Pancreas (tissue), 10 donors: ENCODE measurements at regions not wholly inside any gene's neighbourhood (a gene's known extent, or its start where the extent isn't known, plus 50 kb on each side); places are given as distances from the start of the nearest gene placed in this dataset.

ENCODE experiments used
- ATAC-seq, 4 donors: fragments of 200-7000 bp; cut with Tn5 transposase; one replicate each; pipeline versions ENCODE4 v1.8.0 to v1.9.1; 2020; ENCODE audit warnings: mild to moderate bottlenecking in 4 of 4, moderate library complexity in 4 of 4
- DNase-seq, 6 donors: peaks; one replicate each; pipeline ENCODE4 v3.0.0-alpha.2; 2020
- FAIRE-seq: peaks from 2 replicates; lab custom pipeline; 2012; peaks lifted over from hg19 to GRCh38; lab: Jason Lieb, UNC
- H3K27ac ChIP-seq, 4 donors: fragments of 200-600 bp; sonication (generic); 1 replicate in 3 of 4; 2 replicates in 1 of 4; pipeline versions ENCODE4 v1.5.0 to v1.8.0; 2020
- H3K27me3 ChIP-seq, 4 donors: fragments of 200-600 bp; one replicate each; pipeline ENCODE4 v1.8.0; 2021
- H3K36me3 ChIP-seq, 3 donors: fragments of 200-600 bp; sonication (generic) in 1 of 3; one replicate each; pipeline versions ENCODE4 v1.5.0 to v1.8.0; 2020 to 2021
- H3K4me1 ChIP-seq, 3 donors: fragments of 200-600 bp; one replicate each; pipeline ENCODE4 v1.8.0; 2021
- H3K4me3 ChIP-seq, 4 donors: fragments of 200-600 bp; sonication (generic) in 2 of 4; one replicate each; pipeline versions ENCODE4 v1.5.0 to v1.8.0; 2020 to 2021
- H3K9me3 ChIP-seq, 4 donors: fragments of 200-600 bp; one replicate each; pipeline ENCODE4 v1.8.0; 2021
- CTCF ChIP-seq, 4 donors: fragments of 200-600 bp; sonication (generic) in 3 of 4; IDR thresholded peaks; one replicate each; pipeline versions ENCODE4 v1.5.0 to v1.8.0; 2021; ENCODE audit warnings: antibody characterized with exemption in 4 of 4
- WGBS, 2 donors: extraction: QIAGEN DNeasy Blood & Tissue Kit; methylation state at CpG; one replicate each; pipeline ENCODE4 v1.1.7; 2013; 5-methylcytosine and 5-hydroxymethylcytosine counted together
- intact Hi-C, 3 donors: fragments of 100-400 bp; cut with DNase I; formaldehyde crosslinking; loops; one replicate each; pipeline versions ENCODE4 v1.11.1 to v1.14.2; 2022
- donor health status: healthy with polysubstance abuse.
- donor health status: DM: no; HTN: no; CAD: no; lungs with moderate emphysema.
- donor health status: DM: no; HTN: no; CAD: no.
- donor health status: control.
- donor health status: control.
- donor health status: Bipolar disorder and iron deficiency.
- donor health status: DM: yes; HTN: yes; CAD: no.
- donor health status: DM: no; HTN: no; CAD: no.
- donor health status: DM: no; HTN: no; CAD: no.
- donor health status: DM: yes; HTN: yes; CAD: no.

GRCh38 chr15:69838338-69838737 lies 259.4 kb downstream of the TLE3 start:
- intact Hi-C loops = no loop called here
- no peak overlapping the region for H3K27ac ChIP-seq
- no peaks in the 10 kb centered on the region for H3K9me3 ChIP-seq
- H3K4me1 ChIP-seq = peaks cover 0 to 6% (median 0%) of the 10 kb centered on the region in 3 donors
- TF ChIP-seq CTCF (IDR thresholded peaks at IDR 0.05) = no peak
- H3K36me3 ChIP-seq = no peaks in the 10 kb centered on the region
- DNase-seq = no peak
- no peak for FAIRE-seq
- H3K27me3 ChIP-seq = no peaks in the 10 kb centered on the region
- H3K4me3 ChIP-seq = no peak overlapping the region
- no peak for ATAC-seq
- WGBS, 2 donors = 78 to 88% methylated on average over 1 of the region's 1 CpG

GRCh38 chr15:69838994-69839393 lies 258.7 kb downstream of the TLE3 start:
- no peak for TF ChIP-seq CTCF (IDR thresholded peaks at IDR 0.05)
- DNase-seq (no peak), FAIRE-seq (no peak), ATAC-seq (no peak)
- H3K4me1 ChIP-seq = peaks cover 0 to 6% (median 0%) of the 10 kb centered on the region in 3 donors
- H3K27ac ChIP-seq = no peak overlapping the region
- no peaks in the 10 kb centered on the region for H3K27me3 ChIP-seq
- WGBS, 2 donors = 86 to 94% methylated on average over 2 of the region's 2 CpGs
- H3K36me3 ChIP-seq = no peaks in the 10 kb centered on the region
- no peak overlapping the region for H3K4me3 ChIP-seq
- no peaks in the 10 kb centered on the region for H3K9me3 ChIP-seq
- intact Hi-C loops = no loop called here

- no peak overlapping the region for H3K4me3 ChIP-seq
- peaks cover 0 to 6% (median 0%) of the 10 kb centered on the region in 3 donors for H3K4me1 ChIP-seq
- H3K27ac ChIP-seq = peak overlapping the region in 1 of 4 donors; percentile 8
- no peaks in the 10 kb centered on the region for H3K36me3 ChIP-seq
- H3K27me3 ChIP-seq = no peaks in the 10 kb centered on the region
- no peak for TF ChIP-seq CTCF (IDR thresholded peaks at IDR 0.05)
- DNase-seq (no peak), FAIRE-seq (no peak), ATAC-seq (peak in 3 of 4 donors; percentile 44 to 69 (median 46))
- 54 to 62% methylated on average over 21 of the region's 21 CpGs for WGBS, 2 donors
- no peaks in the 10 kb centered on the region for H3K9me3 ChIP-seq
- intact Hi-C loops = no loop called here
Measured at GRCh38 chr15:69841113-69841828, 256.4 kb downstream of the TLE3 start.

DNA sequence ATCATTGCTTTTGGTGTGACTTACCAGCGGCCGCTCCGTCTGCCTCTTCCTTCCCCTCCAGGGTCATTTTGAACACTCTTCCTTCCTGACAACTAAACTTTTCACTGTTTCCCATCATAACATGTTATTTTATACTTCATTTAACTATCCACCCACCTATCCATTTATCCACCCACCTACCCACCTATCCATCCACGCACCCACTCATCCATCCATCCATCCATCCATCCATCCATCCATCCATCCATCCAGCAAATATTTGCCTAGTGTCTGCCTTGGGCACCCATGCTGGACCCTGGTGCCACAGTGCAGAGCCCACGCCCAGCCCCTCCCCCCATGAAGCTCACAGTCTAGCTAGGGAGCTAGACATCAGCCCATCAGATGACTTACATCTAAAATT lies 254.9 kb downstream of the TLE3 start:
- Histone ChIP-seq H3K9me3 (no peaks in the 10 kb centered on the region), H3K27ac (no peak overlapping the region), H3K4me1 (peaks cover 0 to 6% (median 0%) of the 10 kb centered on the region in 3 donors), H3K27me3 (no peaks in the 10 kb centered on the region), H3K36me3 (no peaks in the 10 kb centered on the region), H3K4me3 (no peak overlapping the region)
- no peak for TF ChIP-seq CTCF (IDR thresholded peaks at IDR 0.05)
- ATAC-seq (no peak), DNase-seq (no peak), FAIRE-seq (no peak)
- WGBS, 2 donors = 91 to 92% methylated on average over 5 of the region's 5 CpGs
- intact Hi-C loops = no loop called here

DNA sequence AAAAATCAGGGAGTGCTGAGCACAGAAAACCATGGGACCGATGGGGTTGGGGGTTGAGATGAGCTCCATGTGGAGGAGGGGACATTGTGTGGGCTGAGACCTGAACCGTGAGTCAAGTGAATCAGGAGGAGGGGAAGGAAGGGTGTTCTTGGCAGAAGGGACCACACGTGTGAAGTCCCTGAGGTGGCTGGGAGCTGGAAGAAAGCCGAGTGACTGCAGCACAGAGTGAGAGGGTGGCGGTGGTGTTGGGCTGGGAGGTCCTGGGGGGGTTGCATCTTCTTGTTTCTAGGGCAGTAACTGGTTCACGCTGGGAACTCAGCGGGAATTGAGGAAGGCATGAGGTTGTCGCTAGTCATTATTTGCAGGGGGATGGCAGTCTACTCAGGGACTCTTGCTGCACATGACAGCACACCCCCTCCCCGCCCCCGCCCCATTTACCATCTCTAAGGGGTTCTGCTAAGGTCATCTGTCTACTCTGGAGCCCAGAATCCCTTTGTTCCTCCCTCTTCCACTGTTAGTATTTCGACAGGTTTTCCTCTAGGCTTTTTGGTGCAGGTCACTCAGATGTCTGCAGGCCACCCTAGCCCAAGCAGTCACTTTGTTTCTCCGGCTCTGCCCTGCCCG lies 254.3 kb downstream of the TLE3 start:
- TF ChIP-seq CTCF (IDR thresholded peaks at IDR 0.05) = no peak
- no peak for DNase-seq
- Histone ChIP-seq H3K36me3 (no peaks in the 10 kb centered on the region), H3K9me3 (no peaks in the 10 kb centered on the region), H3K4me1 (peaks cover 0 to 6% (median 0%) of the 10 kb centered on the region in 3 donors), H3K27me3 (no peaks in the 10 kb centered on the region), H3K27ac (no peak overlapping the region), H3K4me3 (no peak overlapping the region)
- 68 to 74% methylated on average over 13 of the region's 13 CpGs for whole genome bisulfite sequencing, 2 donors
- intact Hi-C loops = no loop called here
- FAIRE-seq = no peak
- ATAC-seq = no peak
